Ishikawa (cell line): ENCODE measurements at regions not wholly inside any gene's neighbourhood (a gene's known extent, or its start where the extent isn't known, plus 50 kb on each side); places are given as distances from the start of the nearest gene placed in this dataset.

Experiments used
- CEBPB ChIP-seq: IDR thresholded peaks from 2 replicates; pipeline ENCODE4 v1.6.1; 2012
- CREB1 ChIP-seq: IDR thresholded peaks from 2 replicates; pipeline ENCODE4 v1.6.1; 2012; ENCODE audit warnings: low read depth
- EGR1 ChIP-seq: IDR thresholded peaks from 2 replicates; pipeline ENCODE4 v1.6.1; 2012
- EP300 ChIP-seq: IDR thresholded peaks from 2 replicates; pipeline ENCODE4 v1.6.1; 2012; ENCODE audit warnings: borderline replicate concordance
- FOXM1 ChIP-seq: IDR thresholded peaks from 2 replicates; pipeline ENCODE4 v1.6.1; 2012; ENCODE audit warnings: low read depth, borderline replicate concordance
- MAX ChIP-seq: IDR thresholded peaks from 2 replicates; pipeline ENCODE4 v1.6.1; 2012
- NFIC ChIP-seq: IDR thresholded peaks from 2 replicates; pipeline ENCODE4 v1.6.1; 2012
- RAD21 ChIP-seq: IDR thresholded peaks from 2 replicates; pipeline ENCODE4 v1.6.1; 2012; ENCODE audit warnings: low read depth
- TAF1 ChIP-seq: IDR thresholded peaks from 2 replicates; pipeline ENCODE4 v1.6.1; 2012; ENCODE audit warnings: low read depth, mild to moderate bottlenecking
- TCF12 ChIP-seq: IDR thresholded peaks from 2 replicates; pipeline ENCODE4 v1.6.1; 2012; ENCODE audit warnings: low read depth
- TEAD4 ChIP-seq: IDR thresholded peaks from 2 replicates; pipeline ENCODE4 v1.6.1; 2012
- YY1 ChIP-seq: IDR thresholded peaks from 2 replicates; pipeline ENCODE4 v1.6.1; 2012; ENCODE audit warnings: low read depth
- ZBTB7A ChIP-seq: IDR thresholded peaks from 2 replicates; pipeline ENCODE4 v1.6.1; 2012; ENCODE audit warnings: low read depth
- TF ChIP-seq, protein P1 (sequence below): IDR thresholded peaks from 2 replicates; pipeline ENCODE4 v1.6.1; 2012
- TF ChIP-seq, protein P2 (sequence below): IDR thresholded peaks from 2 replicates; pipeline ENCODE4 v1.6.1; 2012; ENCODE audit warnings: low read depth, mild to moderate bottlenecking

GRCh38 chr6:115582386-115582785 lies 478.3 kb downstream of the FRK start:
- no peak for TF ChIP-seq YY1
- no peak for TF ChIP-seq TEAD4
- TF ChIP-seq CEBPB, result no peak
- TF ChIP-seq, protein P1, sequence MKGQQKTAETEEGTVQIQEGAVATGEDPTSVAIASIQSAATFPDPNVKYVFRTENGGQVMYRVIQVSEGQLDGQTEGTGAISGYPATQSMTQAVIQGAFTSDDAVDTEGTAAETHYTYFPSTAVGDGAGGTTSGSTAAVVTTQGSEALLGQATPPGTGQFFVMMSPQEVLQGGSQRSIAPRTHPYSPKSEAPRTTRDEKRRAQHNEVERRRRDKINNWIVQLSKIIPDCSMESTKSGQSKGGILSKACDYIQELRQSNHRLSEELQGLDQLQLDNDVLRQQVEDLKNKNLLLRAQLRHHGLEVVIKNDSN, result no peak
- no peak for TF ChIP-seq ZBTB7A

DNA sequence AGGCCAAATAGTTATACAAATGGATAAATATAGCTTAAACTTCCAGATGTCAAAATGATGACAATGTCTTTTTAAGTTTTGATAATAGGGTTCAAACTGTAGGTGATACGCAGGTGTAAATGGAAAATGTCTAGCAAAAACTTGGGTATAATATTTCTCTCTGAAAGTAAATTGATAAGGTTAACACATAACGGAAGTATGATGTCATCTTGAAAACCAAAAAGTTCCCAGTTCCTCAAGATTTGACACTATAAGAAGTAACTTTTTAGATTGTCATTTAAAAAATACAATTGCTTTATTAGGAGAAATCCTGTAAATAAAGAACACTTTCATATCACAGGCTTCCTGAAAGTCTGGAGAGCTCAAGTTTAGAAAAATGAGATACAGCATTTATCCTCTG lies 483.4 kb downstream of the FRK start:
- TF ChIP-seq RAD21 (no peak), CEBPB (no peak), MAX (no peak), TAF1 (no peak), FOXM1 (no peak), TCF12 (no peak), TEAD4 (no peak), CREB1 (no peak), YY1 (no peak), EP300 (no peak), ZBTB7A (no peak)
- TF ChIP-seq, protein P1, result no peak
- TF ChIP-seq, protein P2, sequence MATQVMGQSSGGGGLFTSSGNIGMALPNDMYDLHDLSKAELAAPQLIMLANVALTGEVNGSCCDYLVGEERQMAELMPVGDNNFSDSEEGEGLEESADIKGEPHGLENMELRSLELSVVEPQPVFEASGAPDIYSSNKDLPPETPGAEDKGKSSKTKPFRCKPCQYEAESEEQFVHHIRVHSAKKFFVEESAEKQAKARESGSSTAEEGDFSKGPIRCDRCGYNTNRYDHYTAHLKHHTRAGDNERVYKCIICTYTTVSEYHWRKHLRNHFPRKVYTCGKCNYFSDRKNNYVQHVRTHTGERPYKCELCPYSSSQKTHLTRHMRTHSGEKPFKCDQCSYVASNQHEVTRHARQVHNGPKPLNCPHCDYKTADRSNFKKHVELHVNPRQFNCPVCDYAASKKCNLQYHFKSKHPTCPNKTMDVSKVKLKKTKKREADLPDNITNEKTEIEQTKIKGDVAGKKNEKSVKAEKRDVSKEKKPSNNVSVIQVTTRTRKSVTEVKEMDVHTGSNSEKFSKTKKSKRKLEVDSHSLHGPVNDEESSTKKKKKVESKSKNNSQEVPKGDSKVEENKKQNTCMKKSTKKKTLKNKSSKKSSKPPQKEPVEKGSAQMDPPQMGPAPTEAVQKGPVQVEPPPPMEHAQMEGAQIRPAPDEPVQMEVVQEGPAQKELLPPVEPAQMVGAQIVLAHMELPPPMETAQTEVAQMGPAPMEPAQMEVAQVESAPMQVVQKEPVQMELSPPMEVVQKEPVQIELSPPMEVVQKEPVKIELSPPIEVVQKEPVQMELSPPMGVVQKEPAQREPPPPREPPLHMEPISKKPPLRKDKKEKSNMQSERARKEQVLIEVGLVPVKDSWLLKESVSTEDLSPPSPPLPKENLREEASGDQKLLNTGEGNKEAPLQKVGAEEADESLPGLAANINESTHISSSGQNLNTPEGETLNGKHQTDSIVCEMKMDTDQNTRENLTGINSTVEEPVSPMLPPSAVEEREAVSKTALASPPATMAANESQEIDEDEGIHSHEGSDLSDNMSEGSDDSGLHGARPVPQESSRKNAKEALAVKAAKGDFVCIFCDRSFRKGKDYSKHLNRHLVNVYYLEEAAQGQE, result no peak

- TF ChIP-seq MAX, result no peak
- TF ChIP-seq, protein P1, result no peak
- no peak for TF ChIP-seq CEBPB
- TF ChIP-seq FOXM1, result no peak
- TF ChIP-seq TEAD4, result no peak
Measured at GRCh38 chr6:115575285-115575684, 485.4 kb downstream of the FRK start.

DNA sequence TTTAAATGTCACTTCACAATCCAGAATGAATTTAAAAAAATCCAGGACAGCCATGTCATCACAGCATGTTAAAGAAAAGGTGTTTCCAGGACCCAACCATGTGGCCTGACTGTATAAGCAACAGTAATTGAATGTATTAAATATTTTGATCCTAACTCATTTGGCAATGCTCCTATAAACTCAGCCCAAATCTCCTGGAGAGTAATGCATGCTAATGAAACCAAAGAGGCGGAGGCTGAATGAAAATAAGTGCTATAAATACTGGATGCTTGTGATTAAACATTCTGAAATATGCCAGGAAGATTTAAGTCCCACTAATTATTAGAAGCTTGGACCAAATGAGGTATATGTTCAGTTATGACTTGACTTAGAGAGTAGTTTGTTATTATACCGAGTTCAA lies 486.8 kb downstream of the FRK start:
- TF ChIP-seq EGR1 (no peak), NFIC (no peak), YY1 (no peak), EP300 (no peak)
- TF ChIP-seq, protein P2, result no peak
- TF ChIP-seq, protein P1, result no peak

GRCh38 chr6:115570331-115570730 lies 490.4 kb downstream of the FRK start:
- TF ChIP-seq, protein P1, result no peak
- TF ChIP-seq EGR1 (no peak), MAX (no peak), FOXM1 (no peak), CEBPB (no peak), TEAD4 (no peak), TCF12 (no peak), TAF1 (no peak), CREB1 (no peak), ZBTB7A (no peak), EP300 (no peak), RAD21 (no peak), NFIC (no peak), YY1 (no peak)
- TF ChIP-seq, protein P2, result no peak
